ENCODE measurements at regions not wholly inside any gene's neighbourhood (a gene's known extent, or its start where the extent isn't known, plus 50 kb on each side); places are given as distances from the start of the nearest gene placed in this dataset.
A peak's percentile ranks its signal among the peaks of the same experiment; 100 is the strongest.

DNA sequence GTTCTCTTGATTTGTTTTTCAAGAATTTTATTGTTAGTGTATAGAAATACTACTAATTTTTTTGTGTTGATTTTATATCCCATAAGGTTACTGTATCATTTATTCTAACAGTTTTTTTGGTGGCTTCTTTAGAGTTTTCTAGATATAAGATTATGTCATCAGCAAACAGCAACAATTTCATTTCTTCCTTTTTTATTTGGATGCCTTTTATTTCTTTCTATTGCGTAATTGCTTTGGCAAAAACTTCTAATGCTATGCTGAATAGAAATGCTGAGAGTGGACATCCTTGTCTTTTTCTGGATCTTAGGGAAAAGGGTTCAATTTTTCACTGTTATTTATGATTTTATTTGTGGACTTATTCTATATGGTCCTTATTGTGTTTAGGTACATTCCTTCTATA, 298.8 kb downstream of the RPRM start:
- H3K27me3 ChIP-seq (ENCODE audit: low read depth): no peaks in the 10 kb centered on the region
- intact Hi-C loops (cut with DNase I): no loop called here
- no peak overlapping the region for H3K27ac ChIP-seq
- H3K4me3 ChIP-seq: no peak overlapping the region
- TF ChIP-seq, protein P1, sequence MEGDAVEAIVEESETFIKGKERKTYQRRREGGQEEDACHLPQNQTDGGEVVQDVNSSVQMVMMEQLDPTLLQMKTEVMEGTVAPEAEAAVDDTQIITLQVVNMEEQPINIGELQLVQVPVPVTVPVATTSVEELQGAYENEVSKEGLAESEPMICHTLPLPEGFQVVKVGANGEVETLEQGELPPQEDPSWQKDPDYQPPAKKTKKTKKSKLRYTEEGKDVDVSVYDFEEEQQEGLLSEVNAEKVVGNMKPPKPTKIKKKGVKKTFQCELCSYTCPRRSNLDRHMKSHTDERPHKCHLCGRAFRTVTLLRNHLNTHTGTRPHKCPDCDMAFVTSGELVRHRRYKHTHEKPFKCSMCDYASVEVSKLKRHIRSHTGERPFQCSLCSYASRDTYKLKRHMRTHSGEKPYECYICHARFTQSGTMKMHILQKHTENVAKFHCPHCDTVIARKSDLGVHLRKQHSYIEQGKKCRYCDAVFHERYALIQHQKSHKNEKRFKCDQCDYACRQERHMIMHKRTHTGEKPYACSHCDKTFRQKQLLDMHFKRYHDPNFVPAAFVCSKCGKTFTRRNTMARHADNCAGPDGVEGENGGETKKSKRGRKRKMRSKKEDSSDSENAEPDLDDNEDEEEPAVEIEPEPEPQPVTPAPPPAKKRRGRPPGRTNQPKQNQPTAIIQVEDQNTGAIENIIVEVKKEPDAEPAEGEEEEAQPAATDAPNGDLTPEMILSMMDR (IDR thresholded peaks at IDR 0.05): no peak
- no peaks in the 10 kb centered on the region for H3K36me3 ChIP-seq
- no peaks in the 10 kb centered on the region for H3K9me3 ChIP-seq
- DNase-seq (no peak), ATAC-seq (no peak)
- no peaks in the 10 kb centered on the region for H3K4me1 ChIP-seq

DNA sequence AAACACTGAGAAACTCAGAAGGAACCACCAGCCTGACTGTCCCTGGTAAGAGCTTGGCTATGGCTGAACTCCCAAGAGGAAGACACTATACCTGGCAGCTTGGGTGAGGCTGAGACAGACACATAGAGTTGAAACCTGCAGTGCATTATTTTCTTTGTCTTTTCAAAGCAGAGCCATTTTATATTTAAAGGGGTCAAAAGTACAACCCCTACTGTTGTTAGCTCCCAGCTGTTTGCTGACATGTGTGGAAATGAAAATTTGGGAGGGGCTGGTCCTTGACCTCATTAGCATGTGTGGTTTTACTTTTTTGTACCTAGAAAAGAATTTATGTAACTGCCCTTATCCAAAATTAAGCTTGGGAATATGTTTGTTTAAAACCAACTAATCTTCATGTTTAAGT, 309.0 kb downstream of the RPRM start:
- no peak overlapping the region for H3K4me3 ChIP-seq
- TF ChIP-seq, protein P1 (IDR thresholded peaks at IDR 0.05): no peak
- H3K36me3 ChIP-seq: no peaks in the 10 kb centered on the region
- H3K4me1 ChIP-seq: no peaks in the 10 kb centered on the region
- H3K9me3 ChIP-seq: no peaks in the 10 kb centered on the region
- H3K27ac ChIP-seq: no peak overlapping the region
- DNase-seq (no peak), ATAC-seq (no peak)
- H3K27me3 ChIP-seq (ENCODE audit: low read depth): no peaks in the 10 kb centered on the region
- intact Hi-C loops (cut with DNase I): no loop called here

DNA sequence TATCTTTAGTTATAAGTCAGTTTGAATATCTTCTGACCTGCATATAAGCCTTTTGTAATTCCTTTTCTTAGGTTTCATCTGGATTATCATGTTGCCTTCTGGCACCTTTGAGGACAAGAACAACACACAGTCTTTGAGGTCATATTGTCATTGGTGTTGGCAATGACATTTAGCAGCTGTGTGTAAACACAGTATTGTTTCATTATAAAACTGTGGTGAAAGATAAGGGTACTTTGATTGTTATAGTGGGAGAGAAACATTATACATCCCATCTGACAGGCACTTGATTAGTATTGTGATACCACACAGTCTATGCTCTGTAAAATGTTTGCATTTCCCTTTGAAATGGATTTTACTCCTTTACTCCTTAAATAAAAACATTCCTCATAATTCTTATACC, 313.5 kb downstream of the RPRM start:
- no peak for ATAC-seq
- no peaks in the 10 kb centered on the region for H3K9me3 ChIP-seq
- no peaks in the 10 kb centered on the region for H3K4me1 ChIP-seq
- no peak for DNase-seq
- TF ChIP-seq, protein P1 (IDR thresholded peaks at IDR 0.05): no peak
- no peaks in the 10 kb centered on the region for H3K36me3 ChIP-seq
- no peak overlapping the region for H3K4me3 ChIP-seq
- intact Hi-C loops (cut with DNase I): no loop called here
- H3K27me3 ChIP-seq (ENCODE audit: low read depth): no peaks in the 10 kb centered on the region
- H3K27ac ChIP-seq: no peak overlapping the region

DNA sequence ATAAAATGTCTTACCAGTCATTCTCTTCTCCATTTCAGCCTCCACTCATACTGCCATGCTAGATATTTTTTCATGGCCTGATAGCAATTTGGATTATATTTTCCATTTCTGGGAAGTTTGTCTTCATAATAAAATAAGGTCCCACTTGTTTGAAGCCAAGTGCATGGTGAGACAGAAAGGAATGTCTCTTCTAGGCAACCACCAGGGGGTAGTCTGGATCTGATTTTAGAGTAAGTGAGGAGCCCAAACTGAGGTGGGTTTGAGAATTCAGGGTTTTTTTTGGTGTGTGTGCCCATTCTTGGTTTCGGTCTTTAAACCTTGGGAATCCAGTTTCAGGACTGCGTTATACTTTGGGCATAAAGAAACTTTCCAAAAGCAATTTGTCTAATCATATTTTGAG, 315.5 kb downstream of the RPRM start:
- TF ChIP-seq, protein P1 (IDR thresholded peaks at IDR 0.05): peak; percentile 40
- ATAC-seq: no peak
- Histone ChIP-seq H3K9me3 (no peaks in the 10 kb centered on the region), H3K4me3 (no peak overlapping the region), H3K27me3 (ENCODE audit: low read depth) (no peaks in the 10 kb centered on the region), H3K4me1 (no peaks in the 10 kb centered on the region), H3K36me3 (no peaks in the 10 kb centered on the region), H3K27ac (no peak overlapping the region)
- intact Hi-C loops (cut with DNase I): no loop called here
- no peak for DNase-seq

DNA sequence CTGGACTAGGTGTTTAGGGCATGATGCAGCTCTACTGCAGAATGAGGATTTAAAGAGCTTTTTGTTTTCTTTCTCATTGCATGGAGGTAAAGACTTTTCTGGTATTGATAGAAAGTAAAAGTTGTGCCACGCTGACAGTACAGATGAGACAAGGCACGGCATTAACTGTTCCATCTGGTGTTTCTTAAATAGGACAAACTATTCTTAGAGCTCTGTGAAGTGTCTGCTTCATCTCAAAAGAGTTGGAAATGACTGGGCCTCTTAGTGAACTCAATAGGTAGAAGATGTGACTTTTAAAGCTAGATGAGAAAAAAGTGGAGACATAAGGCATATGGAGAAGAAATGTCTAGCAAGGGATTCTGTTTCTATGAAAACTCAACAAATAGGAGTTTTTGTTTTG, 321.8 kb downstream of the RPRM start:
- H3K9me3 ChIP-seq: no peaks in the 10 kb centered on the region
- intact Hi-C loops (cut with DNase I): no loop called here
- ATAC-seq (no peak), DNase-seq (no peak)
- H3K36me3 ChIP-seq: no peaks in the 10 kb centered on the region
- TF ChIP-seq, protein P1 (IDR thresholded peaks at IDR 0.05): no peak
- H3K4me1 ChIP-seq: no peaks in the 10 kb centered on the region
- H3K4me3 ChIP-seq: no peak overlapping the region
- H3K27ac ChIP-seq: no peak overlapping the region
- no peaks in the 10 kb centered on the region for H3K27me3 ChIP-seq (ENCODE audit: low read depth)

DNA sequence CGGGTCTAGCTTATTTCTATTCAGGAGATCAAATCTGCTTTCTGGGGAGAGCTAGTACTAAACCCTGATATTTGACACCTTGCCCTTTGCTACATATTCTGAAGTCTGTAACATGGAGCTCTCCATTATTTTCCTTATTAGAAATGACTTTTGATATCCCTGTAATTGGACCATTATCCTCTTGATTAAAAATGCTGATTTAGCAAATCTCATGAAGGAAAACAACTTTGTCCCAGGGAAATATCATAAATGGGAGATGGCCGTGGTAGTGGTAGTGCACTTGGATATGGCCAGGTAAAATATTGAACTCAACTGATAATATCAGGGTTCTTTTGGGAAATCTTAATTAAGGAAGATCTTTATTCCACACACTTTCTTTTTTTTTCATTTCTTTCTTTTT, 326.5 kb downstream of the RPRM start:
- no peaks in the 10 kb centered on the region for H3K9me3 ChIP-seq
- TF ChIP-seq, protein P1 (IDR thresholded peaks at IDR 0.05): no peak
- no peaks in the 10 kb centered on the region for H3K36me3 ChIP-seq
- H3K27ac ChIP-seq: no peak overlapping the region
- H3K4me3 ChIP-seq: no peak overlapping the region
- intact Hi-C loops (cut with DNase I): no loop called here
- no peak for DNase-seq
- no peaks in the 10 kb centered on the region for H3K4me1 ChIP-seq
- ATAC-seq: no peak
- H3K27me3 ChIP-seq (ENCODE audit: low read depth): no peaks in the 10 kb centered on the region
